HT1080 (cell line): ENCODE measurements at regions not wholly inside any gene's neighbourhood (a gene's known extent, or its start where the extent isn't known, plus 50 kb on each side); places are given as distances from the start of the nearest gene placed in this dataset.

Experiments
- DNase-seq: peaks from one replicate; pipeline ENCODE4 v3.0.0-alpha.2; 2015; ENCODE audit warnings: low read depth

GRCh38 chr5:56622141-56622540 is 193.2 kb upstream of the MAP3K1 start:
- DNase-seq: no peak

GRCh38 chr5:56620903-56621677 is 194.3 kb upstream of the MAP3K1 start:
- DNase-seq: no peak

DNA sequence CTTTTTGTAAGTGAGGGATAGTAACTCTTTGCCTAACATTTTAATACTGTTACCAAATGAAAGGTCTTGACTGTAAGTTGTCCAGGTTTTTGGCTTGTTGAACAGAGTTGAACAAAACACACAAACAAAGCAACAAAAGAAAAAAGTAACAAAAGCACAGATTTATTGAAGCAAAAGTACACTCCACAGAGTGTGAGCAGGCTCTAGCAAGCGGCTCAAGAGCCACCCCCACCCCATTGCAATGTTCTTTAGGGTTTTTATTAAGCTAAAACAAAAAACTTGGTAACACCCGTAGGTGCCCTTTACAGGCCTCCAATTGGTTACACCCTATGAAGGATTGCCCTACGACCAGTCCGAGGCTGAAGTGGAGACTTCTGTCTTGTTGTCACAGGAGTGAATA is 197.4 kb upstream of the MAP3K1 start:
- no peak for DNase-seq

GRCh38 chr5:56616454-56617160 is 198.7 kb upstream of the MAP3K1 start:
- DNase-seq: no peak

DNA sequence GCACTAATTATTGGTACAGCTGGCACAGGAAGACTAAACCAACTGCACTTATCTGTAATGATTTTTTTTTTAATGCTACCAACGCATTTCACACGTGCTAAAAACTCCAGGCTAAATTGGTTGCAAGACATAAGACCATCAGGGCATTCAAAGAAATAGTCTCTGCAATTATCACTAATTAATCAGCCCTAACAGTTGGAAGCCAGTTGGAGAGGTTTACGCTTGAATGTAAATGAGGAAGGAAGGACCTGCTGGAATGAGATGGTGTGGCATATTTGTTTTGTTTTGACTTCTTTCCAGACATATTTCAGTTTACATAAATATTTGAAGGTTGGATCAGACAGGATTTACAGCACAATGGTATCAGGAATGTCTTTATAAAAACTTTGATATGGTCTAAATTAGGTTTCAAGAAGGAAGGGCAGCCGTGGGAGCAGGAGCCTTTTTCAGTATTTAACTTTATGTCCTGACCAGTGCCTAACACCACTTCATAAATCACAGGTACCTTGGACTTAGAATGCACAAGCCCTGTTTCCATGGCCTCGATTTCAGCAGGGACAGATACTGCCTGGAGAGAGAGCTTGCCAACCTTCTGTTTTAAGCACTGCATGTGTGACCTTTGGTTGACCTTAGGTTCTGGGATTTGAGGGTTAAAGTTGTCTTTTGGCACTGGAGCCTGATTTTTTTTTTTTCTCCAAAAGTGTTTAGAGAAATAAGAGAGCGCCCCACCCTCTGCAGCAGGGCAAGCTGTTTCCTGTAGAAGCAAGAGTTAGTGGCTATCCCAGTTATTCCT is 199.8 kb upstream of the MAP3K1 start:
- DNase-seq: no peak

GRCh38 chr5:56612759-56613158 is 202.6 kb upstream of the MAP3K1 start:
- no peak for DNase-seq

DNA sequence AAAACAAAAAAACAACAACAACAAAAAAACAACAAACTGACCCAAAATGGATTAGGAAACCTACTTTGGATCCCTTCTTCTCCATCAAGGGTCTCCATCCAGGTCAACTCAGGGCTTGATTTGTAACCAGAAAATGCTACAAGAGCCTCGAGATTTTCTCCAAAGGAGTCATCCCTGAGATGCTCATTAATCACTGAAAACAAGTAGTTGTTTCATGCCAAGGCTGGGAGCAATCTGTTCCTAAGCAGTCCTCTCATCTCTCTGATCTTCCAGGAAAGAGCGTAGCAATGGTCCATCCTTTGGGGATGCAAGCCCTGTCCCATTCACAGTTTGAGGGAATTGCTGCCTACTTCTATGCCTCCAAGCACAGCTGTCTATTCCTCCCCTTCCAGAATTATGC is 203.0 kb upstream of the MAP3K1 start:
- no peak for DNase-seq

DNA sequence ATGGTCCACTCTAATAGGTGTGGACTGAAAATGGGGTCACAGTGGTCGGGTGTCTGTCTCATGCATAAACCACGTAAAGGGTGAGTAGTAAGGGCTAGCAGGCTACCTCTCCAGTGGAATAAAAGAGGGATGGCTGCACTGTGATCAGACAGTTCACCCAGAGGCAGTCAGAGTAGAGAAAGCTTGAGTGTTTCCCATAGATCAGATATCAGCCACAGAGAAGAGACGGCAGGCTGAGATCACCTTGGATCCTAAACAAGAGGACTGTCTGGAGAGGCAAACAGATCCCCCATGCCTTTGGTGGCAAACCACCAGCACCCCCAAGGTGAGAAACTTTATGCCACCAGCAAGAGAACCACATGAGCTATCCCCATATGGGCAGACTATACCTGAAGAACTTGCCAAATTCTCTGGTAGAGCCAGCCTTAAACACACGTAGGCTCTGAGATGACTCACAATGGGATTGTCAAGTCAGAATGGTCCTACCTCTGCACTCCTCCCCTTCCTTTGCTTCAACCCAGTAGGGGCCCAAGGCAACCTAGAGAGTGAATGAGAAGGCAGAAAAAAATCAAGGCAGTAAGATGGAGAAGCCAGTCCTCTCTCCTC is 205.2 kb upstream of the MAP3K1 start:
- no peak for DNase-seq

DNA sequence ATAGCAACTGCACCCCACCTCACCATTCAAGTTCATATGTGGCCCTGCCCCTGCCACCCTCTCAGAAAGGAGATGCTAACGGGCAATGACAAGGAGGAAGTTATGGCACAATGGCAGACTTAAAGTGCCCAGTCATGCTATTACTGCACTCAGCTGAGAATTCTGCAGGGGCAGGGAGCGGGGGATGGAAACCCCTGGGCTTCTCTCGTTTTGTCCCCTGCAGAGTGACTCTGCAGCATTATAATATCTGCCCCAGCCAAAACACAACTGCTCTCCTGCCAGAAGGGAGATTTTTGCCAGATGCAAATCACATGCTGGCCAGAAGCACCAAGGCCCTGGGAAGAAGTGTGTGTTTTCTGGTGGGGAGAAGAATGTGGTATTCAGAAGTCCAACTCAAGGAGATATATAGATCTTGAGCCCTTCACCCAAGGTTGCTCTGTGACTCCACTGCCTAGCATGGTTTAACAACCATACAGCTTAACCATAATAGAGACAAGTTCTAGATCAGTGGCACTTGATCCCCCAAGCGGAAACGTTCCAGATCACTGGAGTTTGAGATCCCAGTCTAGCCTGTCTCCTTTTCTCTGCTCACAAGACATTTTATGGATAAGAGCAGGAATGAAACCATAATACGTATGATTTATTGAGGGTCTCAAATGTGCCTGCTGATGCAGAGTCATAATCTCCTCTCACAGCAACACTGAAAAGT is 207.0 kb upstream of the MAP3K1 start:
- DNase-seq: no peak

GRCh38 chr5:56607551-56607950 is 207.8 kb upstream of the MAP3K1 start:
- no peak for DNase-seq

- no peak for DNase-seq
These were observed 208.3 kb upstream of the MAP3K1 start for GRCh38 chr5:56607074-56607473.

DNA sequence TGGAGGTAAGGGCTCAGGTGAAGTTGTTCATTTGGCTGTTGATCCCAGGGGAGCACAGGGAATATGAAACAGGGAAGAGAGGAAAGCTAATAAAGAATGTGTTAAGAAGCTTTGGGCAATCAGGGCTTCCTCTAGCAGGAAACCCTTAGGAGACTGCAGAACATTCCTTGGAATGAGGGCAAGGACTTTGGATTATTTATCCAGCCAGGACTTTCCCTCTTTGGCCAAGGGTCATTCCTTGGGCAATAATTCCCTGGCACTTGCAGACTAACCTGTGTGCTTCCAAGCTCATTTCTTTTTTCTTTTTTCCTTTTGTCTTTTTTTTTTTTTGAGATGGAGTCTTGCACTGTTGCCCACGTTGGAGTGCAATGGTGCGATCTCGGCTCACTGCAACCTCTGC is 209.2 kb upstream of the MAP3K1 start:
- DNase-seq: no peak

GRCh38 chr5:56605231-56605630 is 210.1 kb upstream of the MAP3K1 start:
- DNase-seq: no peak

GRCh38 chr5:56601641-56602071 is 213.7 kb upstream of the MAP3K1 start:
- no peak for DNase-seq

DNA sequence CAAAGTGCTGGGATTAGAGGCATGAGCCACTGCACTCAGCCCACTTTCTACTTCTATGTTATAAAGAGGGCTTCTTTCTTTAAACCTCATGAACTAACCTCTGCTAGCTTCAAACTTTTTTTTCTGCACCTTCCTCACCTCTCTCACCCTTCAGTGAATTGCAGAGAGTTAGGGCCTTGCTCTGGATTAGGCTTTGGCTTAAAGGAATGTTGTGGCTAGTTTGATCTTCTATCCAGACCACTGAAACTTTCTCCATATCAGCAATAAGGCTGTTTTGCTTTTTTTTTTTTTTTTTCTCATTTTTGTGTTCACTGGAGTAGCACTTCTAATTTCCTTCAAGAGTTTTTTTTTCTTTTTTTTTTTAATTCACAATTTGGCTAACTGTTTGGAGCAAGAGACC is 216.4 kb upstream of the MAP3K1 start:
- no peak for DNase-seq

DNA sequence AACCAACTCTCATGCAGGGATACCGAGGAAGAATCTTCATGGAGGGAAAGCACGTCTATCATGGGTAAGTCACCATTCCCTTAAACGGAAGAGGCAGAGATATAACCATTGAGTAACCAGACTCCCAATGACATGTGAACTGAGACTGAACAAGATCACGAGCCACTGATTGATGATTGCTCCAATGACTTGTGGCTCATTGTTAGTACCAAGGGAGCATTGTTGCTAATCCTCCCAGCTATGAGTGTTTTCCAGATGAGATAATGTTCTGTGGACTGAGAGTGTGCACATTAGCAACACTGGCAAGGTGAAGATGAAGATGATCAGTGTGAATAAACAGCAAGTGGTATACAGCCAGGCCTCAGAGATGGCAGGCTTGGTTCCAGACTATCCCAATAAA is 219.2 kb upstream of the MAP3K1 start:
- DNase-seq: no peak

DNA sequence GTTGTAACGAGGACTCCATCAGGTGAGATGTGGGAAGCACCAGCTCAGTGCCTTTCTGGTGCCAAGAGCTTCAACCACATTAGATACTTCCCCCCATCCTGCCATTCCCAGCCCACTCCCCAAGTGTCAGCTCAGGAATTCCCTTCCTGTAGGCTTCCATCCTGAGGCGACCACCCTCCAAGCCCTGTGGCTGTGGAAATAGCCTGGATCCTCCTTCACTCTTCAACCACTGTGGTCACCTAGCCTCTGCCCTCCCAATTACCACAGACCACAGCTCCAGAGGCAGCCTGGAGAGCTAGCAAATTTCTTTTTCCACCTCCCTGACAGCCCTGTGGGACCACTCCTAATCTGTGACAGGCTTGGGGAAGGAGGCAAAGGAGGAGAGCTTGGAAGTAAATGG is 219.8 kb upstream of the MAP3K1 start:
- DNase-seq: no peak

GRCh38 chr5:56594792-56595191 is 220.6 kb upstream of the MAP3K1 start:
- no peak for DNase-seq

- DNase-seq: no peak
These were observed 224.3 kb upstream of the MAP3K1 start for GRCh38 chr5:56591081-56591480.

DNA sequence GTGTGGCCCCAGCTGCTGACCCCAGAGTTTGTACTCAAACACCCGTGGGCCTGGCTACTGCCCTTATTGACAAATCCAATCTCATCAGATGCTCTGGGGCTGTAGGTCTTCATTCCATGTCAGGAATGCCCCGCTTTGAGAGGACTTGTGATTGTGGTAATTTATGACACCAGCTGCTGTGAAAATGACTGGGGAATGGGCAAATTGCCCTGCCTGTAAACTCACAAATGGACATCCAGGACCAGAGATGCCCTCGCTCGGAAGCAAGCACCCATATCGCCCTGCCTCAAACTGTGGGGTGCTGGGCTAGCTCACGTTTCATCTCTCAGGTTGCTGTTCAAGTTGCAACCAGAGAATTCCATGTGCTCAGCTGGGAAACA is 225.9 kb upstream of the MAP3K1 start:
- DNase-seq: no peak
